Colonic mucosa (tissue), 4 donors: ENCODE measurements at regions not wholly inside any gene's neighbourhood (a gene's known extent, or its start where the extent isn't known, plus 50 kb on each side); places are given as distances from the start of the nearest gene placed in this dataset.
"Not testable (repeated sequence)": the region's sequence is repeated elsewhere in the genome, so short reads cannot be mapped to it uniquely, and the experiment has no call there.

Source experiments
- DNase-seq: peaks from one replicate; pipeline ENCODE4 v3.0.0-alpha.2; 2020
- H3K27ac ChIP-seq: fragments of 200-600 bp; one replicate; pipeline ENCODE4 v1.8.0; 2021
- H3K27me3 ChIP-seq: fragments of 200-600 bp; one replicate; pipeline ENCODE4 v1.8.0; 2021
- H3K36me3 ChIP-seq: fragments of 200-600 bp; one replicate; pipeline ENCODE4 v1.8.0; 2021
- H3K4me1 ChIP-seq: fragments of 200-600 bp; one replicate; pipeline ENCODE4 v1.8.0; 2021; ENCODE audit warnings: mild to moderate bottlenecking
- H3K4me3 ChIP-seq: fragments of 200-600 bp; one replicate; pipeline ENCODE4 v1.8.0; 2021
- H3K9ac ChIP-seq, 2 donors: one replicate each; pipeline ENCODE4 v1.7.0; 2013; ENCODE audit warnings: control low read depth in 2 of 2, low read depth in 2 of 2, low read length in 2 of 2
- H3K9me3 ChIP-seq: fragments of 200-600 bp; one replicate; pipeline ENCODE4 v1.8.0; 2021
- CTCF ChIP-seq: fragments of 200-600 bp; IDR thresholded peaks from one replicate; pipeline ENCODE4 v1.8.0; 2022; ENCODE audit warnings: antibody characterized with exemption, mild to moderate bottlenecking
- intact Hi-C: fragments of 100-400 bp; cut with DNase I; formaldehyde crosslinking; loops from one replicate; pipeline ENCODE4 v1.14.1; 2022
- donor health status: healthy.
- donor health status: DM: no; HTN: no; CAD: no.
- donor health status: DM: no; HTN: no; CAD: no.

GRCh38 chr1:166418344-166418933 is 251.6 kb upstream of the FAM78B start:
- Histone ChIP-seq H3K27me3 (no peaks in the 10 kb centered on the region), H3K36me3 (no peaks in the 10 kb centered on the region), H3K4me3 (no peak overlapping the region), H3K9me3 (no peaks in the 10 kb centered on the region), H3K9ac (no peak overlapping the region), H3K4me1 (no peaks in the 10 kb centered on the region), H3K27ac (no peak overlapping the region)
- intact Hi-C loops = no loop called here
- no peak for TF ChIP-seq CTCF
- no peak for DNase-seq

- H3K27me3 ChIP-seq, H3K36me3 ChIP-seq, H3K9ac ChIP-seq, H3K4me3 ChIP-seq, H3K9me3 ChIP-seq, H3K27ac ChIP-seq, H3K4me1 ChIP-seq, intact Hi-C loops, DNase-seq: not testable (repeated sequence)
These were observed 255.8 kb upstream of the FAM78B start for GRCh38 chr1:166422586-166422985.

DNA sequence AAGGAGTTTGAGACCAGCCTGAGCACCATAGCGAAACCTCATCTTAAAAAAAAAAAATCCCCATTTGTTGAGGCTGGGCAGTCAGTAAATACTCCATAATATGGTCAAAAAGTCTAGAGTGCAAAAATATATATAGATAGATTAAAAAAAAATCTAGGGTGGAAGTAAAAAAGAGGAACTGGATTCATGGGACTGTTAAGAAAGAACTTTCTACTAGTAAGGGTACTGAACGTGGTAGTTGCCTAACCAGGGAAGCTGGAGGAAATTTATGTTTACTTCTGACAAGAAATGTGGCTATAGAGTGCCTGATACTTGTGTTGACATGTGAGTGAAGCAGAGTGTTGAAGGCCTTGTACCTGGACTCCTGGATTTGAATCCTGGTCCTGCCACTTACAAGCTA is 265.9 kb upstream of the FAM78B start:
- Histone ChIP-seq H3K4me3 (no peak overlapping the region), H3K36me3 (no peaks in the 10 kb centered on the region), H3K9ac (no peak overlapping the region), H3K27ac (no peak overlapping the region), H3K9me3 (no peaks in the 10 kb centered on the region), H3K4me1 (no peaks in the 10 kb centered on the region), H3K27me3 (no peaks in the 10 kb centered on the region)
- DNase-seq = no peak
- intact Hi-C loops = loop anchor here (10.0 kb wide), 1 partner anchor 508 kb away; no protein-coding TSS in a partner anchor
- no peak for TF ChIP-seq CTCF

DNA sequence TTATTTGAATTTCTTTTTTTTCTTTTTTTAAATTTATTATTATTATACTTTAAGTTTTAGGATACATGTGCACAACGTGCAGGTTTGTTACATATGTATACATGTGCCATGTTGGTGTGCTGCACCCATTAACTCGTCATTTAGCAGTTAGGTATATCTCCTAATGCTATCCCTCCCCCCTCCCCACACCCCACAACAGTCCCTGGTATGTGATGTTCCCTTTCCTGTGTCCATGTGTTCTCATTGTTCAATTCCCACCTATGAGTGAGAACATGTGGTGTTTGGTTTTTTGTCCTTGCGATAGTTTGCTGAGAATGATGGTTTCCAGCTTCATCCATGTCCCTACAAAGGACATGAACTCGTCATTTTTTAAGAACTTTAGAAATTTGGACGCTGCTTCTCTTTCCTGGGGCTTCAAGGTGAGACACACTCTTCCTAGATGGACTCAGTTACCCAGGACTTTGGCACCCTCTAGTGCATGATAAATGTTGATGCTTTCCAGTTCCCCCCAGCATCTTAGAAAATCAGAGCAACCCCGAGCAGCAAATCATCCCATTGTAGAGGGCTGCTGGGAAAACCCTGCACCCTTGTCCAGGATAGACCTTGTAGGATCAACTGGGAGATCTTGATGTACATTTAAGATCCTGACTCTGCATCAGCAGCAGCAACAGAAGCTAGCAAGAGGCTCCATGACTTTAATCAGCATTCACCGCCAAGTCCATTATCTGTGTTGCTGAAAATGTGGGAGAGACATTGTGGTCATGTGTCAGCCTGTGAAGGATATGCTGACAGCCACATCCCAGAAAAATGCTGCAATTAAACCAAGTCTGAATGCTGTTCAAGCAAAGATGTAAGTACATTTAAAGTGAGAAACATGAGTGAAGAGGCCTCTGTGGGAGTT is 266.9 kb upstream of the FAM78B start:
- H3K36me3 ChIP-seq, H3K27me3 ChIP-seq, H3K9ac ChIP-seq, H3K27ac ChIP-seq, DNase-seq, H3K4me3 ChIP-seq, H3K9me3 ChIP-seq, H3K4me1 ChIP-seq: not testable (repeated sequence)
- intact Hi-C loops = loop anchor here (10.0 kb wide), 1 partner anchor 509 kb away; no protein-coding TSS in a partner anchor

DNA sequence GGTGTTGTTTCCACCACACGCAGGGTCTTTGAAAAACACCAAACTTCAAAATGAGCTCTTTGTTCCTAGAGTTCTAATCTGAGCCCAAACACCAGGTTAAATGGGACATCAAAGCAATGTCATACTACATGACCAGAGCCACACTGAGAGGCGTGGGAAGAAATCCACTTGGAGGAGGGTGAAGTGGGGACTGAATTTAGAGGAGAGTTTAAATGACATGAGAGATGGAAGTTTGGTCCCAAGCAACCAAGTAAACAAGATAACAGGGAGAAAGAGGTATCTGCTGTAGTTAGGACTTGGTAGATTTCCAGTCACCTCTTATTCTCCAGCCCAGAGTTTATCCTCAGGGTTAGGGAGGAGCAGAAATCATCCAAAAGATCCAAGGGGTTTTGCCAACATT is 290.9 kb upstream of the FAM78B start:
- H3K9me3 ChIP-seq = no peaks in the 10 kb centered on the region
- H3K4me1 ChIP-seq = no peaks in the 10 kb centered on the region
- no peak overlapping the region for H3K9ac ChIP-seq
- H3K4me3 ChIP-seq = no peak overlapping the region
- DNase-seq = no peak
- no peaks in the 10 kb centered on the region for H3K27me3 ChIP-seq
- no peak overlapping the region for H3K27ac ChIP-seq
- intact Hi-C loops = no loop called here
- no peaks in the 10 kb centered on the region for H3K36me3 ChIP-seq
- TF ChIP-seq CTCF = no peak

DNA sequence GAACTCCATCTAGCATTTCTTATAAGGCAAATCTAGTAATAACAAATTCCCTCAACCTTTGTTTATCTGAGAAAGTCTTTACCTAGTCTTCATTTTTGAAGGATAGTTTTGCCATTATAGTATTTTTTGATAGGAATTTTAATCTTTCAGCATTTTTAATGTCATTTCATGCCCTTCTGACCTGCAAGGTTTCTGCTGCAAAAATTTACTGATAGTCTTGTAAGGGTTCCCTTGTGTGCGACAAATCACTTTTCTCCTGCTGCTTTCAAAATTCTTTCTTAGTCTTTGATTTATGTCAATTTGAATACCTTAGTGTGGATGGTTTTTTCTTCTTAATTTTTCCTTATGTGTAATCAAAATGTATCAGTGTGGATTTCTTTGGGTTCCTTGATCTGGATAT is 297.5 kb upstream of the FAM78B start:
- no peak for TF ChIP-seq CTCF
- Histone ChIP-seq H3K27ac (no peak overlapping the region), H3K27me3 (no peaks in the 10 kb centered on the region), H3K36me3 (no peaks in the 10 kb centered on the region), H3K9me3 (no peaks in the 10 kb centered on the region), H3K4me3 (no peak overlapping the region), H3K9ac (no peak overlapping the region), H3K4me1 (no peaks in the 10 kb centered on the region)
- no peak for DNase-seq
- intact Hi-C loops = no loop called here
